Naive thymus-derived CD4-positive, alpha-beta T cell (primary cell): ENCODE measurements at regions not wholly inside any gene's neighbourhood (a gene's known extent, or its start where the extent isn't known, plus 50 kb on each side); places are given as distances from the start of the nearest gene placed in this dataset.

ENCODE experiments used
- ATAC-seq: fragments of 150-1000 bp; cut with Tn5 transposase; 2 replicates; pipeline ENCODE4 v1.10.0; 2021; ENCODE audit warnings: mild to moderate bottlenecking, moderate library complexity
- CTCF ChIA-PET: fragments of 350-600 bp; sonication (Branson Sonifier 250); formaldehyde crosslinking; loops from one replicate; lab custom pipeline; 2021; ENCODE audit warnings: antibody characterized with exemption; lab: Charles Lee
- POLR2A ChIA-PET: fragments of 350-600 bp; sonication (Branson Sonifier 250); formaldehyde crosslinking; loops from one replicate; lab custom pipeline; 2021; ENCODE audit warnings: antibody characterized with exemption, inconsistent platforms; lab: Charles Lee
- DNase-seq, 9 donors: peaks; one replicate each; pipeline versions ENCODE4 v3.0.0 to v3.0.0-alpha.2; 2020 to 2022; ENCODE audit warnings: mixed read lengths in 1 of 9
- H3K27ac ChIP-seq: one replicate; pipeline ENCODE4 v1.7.0; 2013; ENCODE audit warnings: mild to moderate bottlenecking, low read depth, low read length, moderate library complexity
- H3K27me3 ChIP-seq, 2 donors: one replicate each; pipeline ENCODE4 v1.7.0; 2013; ENCODE audit warnings: low read length in 2 of 2, mild to moderate bottlenecking in 2 of 2, moderate library complexity in 2 of 2; ENCODE audit not compliant: control insufficient read depth in 2 of 2, insufficient read depth in 2 of 2
- H3K36me3 ChIP-seq, 3 experiments: 1 replicate in 2 of 3; 2 replicates in 1 of 3; pipeline ENCODE4 v1.7.0; 2013; ENCODE audit warnings: low read length in 3 of 3, mild to moderate bottlenecking in 3 of 3, moderate library complexity in 1 of 3; ENCODE audit not compliant: insufficient read depth in 3 of 3, control insufficient read depth in 2 of 3
- H3K4me1 ChIP-seq, 2 donors: one replicate each; pipeline ENCODE4 v1.7.0; 2013; ENCODE audit warnings: low read length in 2 of 2, mild to moderate bottlenecking in 2 of 2, moderate library complexity in 1 of 2; ENCODE audit not compliant: control insufficient read depth in 2 of 2, insufficient read depth in 2 of 2
- H3K4me3 ChIP-seq: 2 replicates; pipeline ENCODE4 v1.7.0; 2013; ENCODE audit warnings: mild to moderate bottlenecking, low read length
- H3K9me3 ChIP-seq, 3 experiments: 1 replicate in 2 of 3; 2 replicates in 1 of 3; pipeline ENCODE4 v1.7.0; 2013; ENCODE audit warnings: low read length in 3 of 3; ENCODE audit not compliant: control insufficient read depth in 2 of 3
- H3K27ac Mint-ChIP-seq, 9 donors: one replicate each; pipeline ENCODE4 v1.8.0; 2020 to 2022; ENCODE audit warnings: mixed read lengths in 9 of 9, mild to moderate bottlenecking in 8 of 9, moderate library complexity in 5 of 9, inconsistent platforms in 2 of 9
- H3K27me3 Mint-ChIP-seq, 5 donors: one replicate each; pipeline ENCODE4 v1.8.0; 2021 to 2022; ENCODE audit warnings: mixed read lengths in 5 of 5, mild to moderate bottlenecking in 1 of 5
- H3K36me3 Mint-ChIP-seq, 5 donors: one replicate each; pipeline ENCODE4 v1.8.0; 2020 to 2022; ENCODE audit warnings: mixed read lengths in 5 of 5, mild to moderate bottlenecking in 3 of 5, inconsistent platforms in 1 of 5
- H3K4me1 Mint-ChIP-seq, 7 donors: one replicate each; pipeline ENCODE4 v1.8.0; 2020 to 2022; ENCODE audit warnings: mixed read lengths in 7 of 7, mild to moderate bottlenecking in 3 of 7, inconsistent platforms in 1 of 7
- H3K4me3 Mint-ChIP-seq, 10 donors: one replicate each; pipeline ENCODE4 v1.8.0; 2020 to 2022; ENCODE audit warnings: mild to moderate bottlenecking in 10 of 10, mixed read lengths in 10 of 10, moderate library complexity in 6 of 10, inconsistent platforms in 2 of 10
- H3K9me3 Mint-ChIP-seq, 11 donors: one replicate each; pipeline ENCODE4 v1.8.0; 2020 to 2022; ENCODE audit warnings: mixed read lengths in 11 of 11, mild to moderate bottlenecking in 4 of 11, inconsistent platforms in 1 of 11, moderate library complexity in 1 of 11
- intact Hi-C, 2 donors: fragments of 100-400 bp; cut with micrococcal nuclease; formaldehyde crosslinking; loops; one replicate each; pipeline ENCODE4 v1.15.1; 2023

DNA sequence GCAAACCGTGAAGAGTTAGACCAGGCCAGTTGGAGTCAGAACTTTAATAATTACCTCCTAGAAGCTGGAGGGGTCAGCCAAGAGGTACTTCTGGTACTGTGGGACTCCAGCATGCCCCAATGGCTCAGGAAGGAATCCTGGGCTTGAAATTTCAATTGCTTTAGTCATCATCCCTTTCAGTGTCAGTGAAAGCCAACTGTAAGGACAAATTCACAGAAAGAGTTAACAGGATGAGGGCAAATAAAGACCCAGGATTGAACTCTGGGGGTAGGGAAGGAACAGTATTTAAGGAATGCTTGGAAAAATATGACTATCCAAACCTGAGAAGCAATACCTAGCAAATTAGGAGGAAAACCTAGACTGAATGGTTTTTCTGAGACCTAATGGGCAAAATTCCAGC lies 735.1 kb upstream of the MARCKS start:
- H3K9me3 ChIP-seq = no peaks in the 10 kb centered on the region
- H3K27ac ChIP-seq = no peak overlapping the region
- Mint-ChIP-seq H3K9me3 (peaks cover 0 to 16% (median under 1%) of the 10 kb centered on the region in 11 donors), H3K4me1 (no peaks in the 10 kb centered on the region), H3K27me3 (no peaks in the 10 kb centered on the region), H3K27ac (no peak overlapping the region), H3K36me3 (no peaks in the 10 kb centered on the region), H3K4me3 (no peak overlapping the region)
- POLR2A ChIA-PET = no interaction called here
- CTCF ChIA-PET = no interaction called here
- H3K27me3 ChIP-seq = no peaks in the 10 kb centered on the region
- intact Hi-C loops = no loop called here
- no peak for ATAC-seq
- no peaks in the 10 kb centered on the region for H3K36me3 ChIP-seq
- H3K4me3 ChIP-seq = no peak overlapping the region
- no peaks in the 10 kb centered on the region for H3K4me1 ChIP-seq
- DNase-seq = no peak

DNA sequence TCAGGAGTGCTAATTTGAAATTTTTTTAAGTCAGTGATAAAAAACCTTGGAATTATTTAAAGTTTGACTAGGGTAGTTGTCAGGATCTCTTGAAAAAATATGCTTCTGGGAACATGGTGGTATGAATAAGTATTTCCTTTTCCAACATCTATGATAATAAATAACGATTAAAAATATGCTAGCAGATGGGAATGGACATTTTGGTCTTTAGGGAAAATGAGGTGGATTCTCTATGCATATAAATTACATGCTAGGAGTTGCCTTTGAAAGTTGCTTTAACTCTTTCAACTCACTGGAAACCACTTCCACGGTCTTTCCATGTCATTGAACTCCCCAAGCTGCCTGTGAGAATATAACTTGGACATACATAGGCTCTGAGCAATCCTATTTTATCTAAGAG lies 731.5 kb upstream of the MARCKS start:
- Histone ChIP-seq H3K27ac (no peak overlapping the region), H3K9me3 (no peaks in the 10 kb centered on the region), H3K36me3 (no peaks in the 10 kb centered on the region), H3K4me3 (no peak overlapping the region), H3K4me1 (no peaks in the 10 kb centered on the region), H3K27me3 (no peaks in the 10 kb centered on the region)
- no peaks in the 10 kb centered on the region for H3K36me3 Mint-ChIP-seq
- no peaks in the 10 kb centered on the region for H3K4me1 Mint-ChIP-seq
- intact Hi-C loops = no loop called here
- H3K27ac Mint-ChIP-seq = no peak overlapping the region
- POLR2A ChIA-PET = no interaction called here
- no peak overlapping the region for H3K4me3 Mint-ChIP-seq
- CTCF ChIA-PET = no interaction called here
- DNase-seq = no peak
- no peaks in the 10 kb centered on the region for H3K27me3 Mint-ChIP-seq
- ATAC-seq = no peak
- H3K9me3 Mint-ChIP-seq = peaks cover 0 to 3% (median 0%) of the 10 kb centered on the region in 11 donors

DNA sequence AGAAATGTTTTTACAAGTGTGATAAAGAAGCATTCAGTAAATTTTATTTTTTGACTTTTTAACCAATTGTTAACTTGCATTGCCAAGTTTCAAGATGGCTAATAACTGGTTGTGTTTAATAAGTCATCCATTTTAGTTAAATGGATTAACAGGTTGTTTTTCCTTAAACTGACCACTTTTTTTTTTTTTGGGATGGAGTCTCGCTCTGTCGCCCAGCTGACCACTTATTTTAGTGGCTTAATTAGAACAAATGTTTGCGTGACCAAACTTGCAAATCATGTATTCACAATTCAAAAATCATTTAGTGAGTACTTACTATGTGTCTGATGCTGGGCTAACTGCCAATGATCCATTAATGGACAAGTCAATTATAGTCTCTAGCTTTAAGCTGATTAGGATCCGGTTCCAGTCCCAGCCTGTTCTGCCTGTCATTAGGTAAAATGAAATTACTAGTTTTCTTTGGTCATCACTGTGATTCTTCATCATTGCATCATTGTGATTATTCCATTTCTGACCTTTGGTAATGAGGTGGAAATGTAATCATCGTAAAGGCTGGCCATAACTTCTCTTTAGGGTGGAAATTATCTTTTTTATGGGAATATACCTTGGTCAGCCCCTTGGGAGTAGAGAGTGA lies 729.2 kb upstream of the MARCKS start:
- no peaks in the 10 kb centered on the region for H3K9me3 ChIP-seq
- ATAC-seq (no peak), DNase-seq (no peak)
- H3K4me1 Mint-ChIP-seq = no peaks in the 10 kb centered on the region
- ChIA-PET POLR2A (no interaction called here), CTCF (no interaction called here)
- no peak overlapping the region for H3K4me3 ChIP-seq
- H3K36me3 ChIP-seq = no peaks in the 10 kb centered on the region
- no peak overlapping the region for H3K27ac ChIP-seq
- H3K27me3 Mint-ChIP-seq = no peaks in the 10 kb centered on the region
- no peaks in the 10 kb centered on the region for H3K27me3 ChIP-seq
- H3K4me3 Mint-ChIP-seq = no peak overlapping the region
- intact Hi-C loops = no loop called here
- no peaks in the 10 kb centered on the region for H3K36me3 Mint-ChIP-seq
- no peaks in the 10 kb centered on the region for H3K4me1 ChIP-seq
- no peak overlapping the region for H3K27ac Mint-ChIP-seq
- peaks cover 0 to 3% (median 0%) of the 10 kb centered on the region in 11 donors for H3K9me3 Mint-ChIP-seq

DNA sequence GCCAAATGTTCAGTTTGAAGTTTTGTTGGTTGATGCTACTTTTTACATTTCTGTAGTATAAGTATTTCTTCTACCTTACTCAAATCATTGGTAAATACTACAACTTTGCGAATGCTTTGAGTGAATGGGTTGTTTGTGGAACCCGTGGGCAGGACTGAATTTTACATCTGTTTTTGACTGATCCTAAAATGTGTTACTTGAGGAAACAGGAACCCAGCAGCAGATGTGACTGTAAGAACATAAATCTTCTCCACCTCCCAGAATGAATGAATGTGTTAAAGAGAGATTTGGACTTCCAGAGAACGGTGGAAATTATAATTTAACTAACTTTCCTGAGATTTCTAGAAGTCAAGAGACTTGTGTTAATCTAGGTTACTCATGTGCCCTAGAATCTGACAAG lies 728.5 kb upstream of the MARCKS start:
- Histone ChIP-seq H3K27me3 (no peaks in the 10 kb centered on the region), H3K36me3 (no peaks in the 10 kb centered on the region), H3K4me3 (no peak overlapping the region), H3K9me3 (no peaks in the 10 kb centered on the region), H3K27ac (no peak overlapping the region), H3K4me1 (no peaks in the 10 kb centered on the region)
- peaks cover 0 to 1% (median 0%) of the 10 kb centered on the region in 11 donors for H3K9me3 Mint-ChIP-seq
- H3K27ac Mint-ChIP-seq = no peak overlapping the region
- H3K36me3 Mint-ChIP-seq = no peaks in the 10 kb centered on the region
- POLR2A ChIA-PET = no interaction called here
- no peaks in the 10 kb centered on the region for H3K27me3 Mint-ChIP-seq
- ATAC-seq = no peak
- H3K4me3 Mint-ChIP-seq = no peak overlapping the region
- no peaks in the 10 kb centered on the region for H3K4me1 Mint-ChIP-seq
- CTCF ChIA-PET = no interaction called here
- no peak for DNase-seq
- intact Hi-C loops = no loop called here

DNA sequence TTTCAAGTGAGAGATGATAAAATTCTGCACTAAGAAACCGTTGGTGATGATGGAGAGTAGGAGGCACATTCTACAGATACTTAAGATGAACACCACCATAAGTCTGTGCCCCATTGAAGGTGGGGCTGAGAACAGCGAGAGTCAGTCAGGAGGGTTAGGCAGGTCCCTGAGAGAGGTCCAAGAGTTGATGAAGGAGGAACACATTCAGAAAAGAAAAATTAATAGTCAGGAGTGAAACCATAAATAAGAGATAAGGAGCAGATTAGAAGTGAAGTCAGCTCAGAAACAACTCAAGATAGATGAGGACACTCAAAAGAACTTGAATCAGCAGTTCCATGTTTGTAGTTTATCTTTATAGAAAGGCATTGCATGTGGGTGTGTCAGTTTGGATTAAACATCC lies 727.2 kb upstream of the MARCKS start:
- Histone ChIP-seq H3K27me3 (no peaks in the 10 kb centered on the region), H3K27ac (no peak overlapping the region), H3K9me3 (no peaks in the 10 kb centered on the region), H3K4me1 (no peaks in the 10 kb centered on the region), H3K4me3 (no peak overlapping the region), H3K36me3 (no peaks in the 10 kb centered on the region)
- ATAC-seq = no peak
- ChIA-PET POLR2A (no interaction called here), CTCF (no interaction called here)
- no peak for DNase-seq
- Mint-ChIP-seq H3K36me3 (no peaks in the 10 kb centered on the region), H3K27me3 (no peaks in the 10 kb centered on the region), H3K4me1 (no peaks in the 10 kb centered on the region), H3K27ac (no peak overlapping the region), H3K4me3 (no peak overlapping the region), H3K9me3 (peaks cover 0 to 3% (median 0%) of the 10 kb centered on the region in 11 donors)
- intact Hi-C loops = no loop called here

DNA sequence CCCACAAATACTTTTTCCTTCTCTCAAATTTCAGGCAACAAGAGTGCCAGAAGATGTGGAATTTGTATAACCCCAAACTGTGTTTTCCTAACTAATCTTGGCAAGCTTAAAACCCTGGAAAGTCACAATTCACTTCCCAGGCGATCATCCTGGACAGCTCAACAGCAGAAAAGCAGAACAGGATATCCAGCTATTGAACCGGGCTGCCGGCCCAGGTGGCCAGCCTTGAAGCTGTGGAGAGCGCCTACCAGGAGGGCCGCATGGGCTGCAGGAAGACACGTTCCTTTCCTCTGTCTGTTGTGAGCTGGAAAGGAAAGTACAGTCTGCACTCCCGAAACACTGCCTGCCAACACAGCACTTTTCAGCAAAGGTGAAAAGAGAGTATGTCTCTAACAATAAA lies 719.7 kb upstream of the MARCKS start:
- CTCF ChIA-PET = no interaction called here
- DNase-seq = no peak
- H3K9me3 ChIP-seq = no peaks in the 10 kb centered on the region

DNA sequence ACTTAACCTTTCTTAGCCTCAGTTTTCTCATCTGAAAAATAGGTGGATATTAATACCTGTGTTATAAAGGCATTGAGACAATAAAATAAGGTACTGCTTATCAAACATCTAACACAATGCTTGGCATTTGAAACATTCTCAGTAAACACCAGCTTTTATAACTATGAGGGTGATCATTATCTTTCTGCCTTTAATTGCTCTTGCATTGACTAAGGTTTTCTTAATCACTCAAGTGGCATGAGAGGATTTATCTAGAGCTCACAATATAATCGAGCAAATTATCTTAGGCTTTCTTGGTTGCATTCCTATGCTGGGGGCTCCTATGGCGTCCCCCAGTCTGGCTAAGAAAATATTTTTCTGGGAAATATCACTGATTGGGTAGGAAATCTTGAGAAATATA lies 716.4 kb upstream of the MARCKS start:
- Histone ChIP-seq H3K27me3 (no peaks in the 10 kb centered on the region), H3K4me1 (no peaks in the 10 kb centered on the region), H3K27ac (no peak overlapping the region), H3K9me3 (no peaks in the 10 kb centered on the region), H3K36me3 (no peaks in the 10 kb centered on the region), H3K4me3 (no peak overlapping the region)
- Mint-ChIP-seq H3K4me1 (no peaks in the 10 kb centered on the region), H3K27ac (no peak overlapping the region), H3K36me3 (no peaks in the 10 kb centered on the region), H3K27me3 (no peaks in the 10 kb centered on the region), H3K4me3 (no peak overlapping the region), H3K9me3 (peaks cover 0 to 7% (median 0%) of the 10 kb centered on the region in 11 donors)
- CTCF ChIA-PET = no interaction called here
- DNase-seq (no peak), ATAC-seq (no peak)
- POLR2A ChIA-PET = no interaction called here
- intact Hi-C loops = no loop called here

More for the DNA sequence above, 719.7 kb upstream of the MARCKS start:
- Histone ChIP-seq H3K27me3 (no peaks in the 10 kb centered on the region), H3K36me3 (no peaks in the 10 kb centered on the region), H3K27ac (no peak overlapping the region), H3K4me1 (no peaks in the 10 kb centered on the region), H3K4me3 (no peak overlapping the region)
- Mint-ChIP-seq H3K27me3 (no peaks in the 10 kb centered on the region), H3K4me3 (no peak overlapping the region), H3K36me3 (no peaks in the 10 kb centered on the region), H3K27ac (no peak overlapping the region), H3K4me1 (no peaks in the 10 kb centered on the region), H3K9me3 (peaks cover 0 to 13% (median 0%) of the 10 kb centered on the region in 11 donors)
- POLR2A ChIA-PET = no interaction called here
- intact Hi-C loops = no loop called here
- no peak for ATAC-seq
